Epithelial cell of proximal tubule (primary cell): ENCODE measurements at regions not wholly inside any gene's neighbourhood (a gene's known extent, or its start where the extent isn't known, plus 50 kb on each side); places are given as distances from the start of the nearest gene placed in this dataset.

ENCODE experiments used
- DNase-seq: peaks from one replicate; pipeline ENCODE4 v3.0.0-alpha.2; 2011; ENCODE audit warnings: low read depth
- H3K4me3 ChIP-seq: 2 replicates; pipeline ENCODE4 v1.5.1; 2011; ENCODE audit warnings: low read depth, mild to moderate bottlenecking, low read length
- CTCF ChIP-seq: conservative IDR thresholded peaks from 2 replicates; pipeline ENCODE4 v1.5.1; 2012; ENCODE audit warnings: low read depth, mild to moderate bottlenecking, low read length

DNA sequence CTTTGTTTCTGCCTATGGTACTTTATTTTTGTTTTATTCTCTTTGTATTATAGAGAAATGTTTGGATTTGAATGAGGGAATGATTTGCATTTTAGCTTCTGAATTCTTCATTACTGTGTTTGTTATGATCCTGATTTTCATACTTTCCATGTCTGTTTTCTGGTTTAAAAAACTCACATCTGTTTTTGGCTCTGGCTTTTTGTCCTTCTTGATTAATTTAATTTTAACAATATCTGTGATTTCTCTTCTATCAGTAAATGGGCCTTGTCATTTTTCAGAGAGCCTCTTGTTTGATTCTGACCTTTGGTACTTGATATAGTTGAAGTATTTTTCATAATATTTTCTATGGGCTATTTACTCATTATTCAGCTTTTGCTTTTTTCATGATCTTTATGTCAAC lies 341.6 kb upstream of the HAND2 start:
- no peak for DNase-seq
- no peak for TF ChIP-seq CTCF
- no peak overlapping the region for H3K4me3 ChIP-seq

DNA sequence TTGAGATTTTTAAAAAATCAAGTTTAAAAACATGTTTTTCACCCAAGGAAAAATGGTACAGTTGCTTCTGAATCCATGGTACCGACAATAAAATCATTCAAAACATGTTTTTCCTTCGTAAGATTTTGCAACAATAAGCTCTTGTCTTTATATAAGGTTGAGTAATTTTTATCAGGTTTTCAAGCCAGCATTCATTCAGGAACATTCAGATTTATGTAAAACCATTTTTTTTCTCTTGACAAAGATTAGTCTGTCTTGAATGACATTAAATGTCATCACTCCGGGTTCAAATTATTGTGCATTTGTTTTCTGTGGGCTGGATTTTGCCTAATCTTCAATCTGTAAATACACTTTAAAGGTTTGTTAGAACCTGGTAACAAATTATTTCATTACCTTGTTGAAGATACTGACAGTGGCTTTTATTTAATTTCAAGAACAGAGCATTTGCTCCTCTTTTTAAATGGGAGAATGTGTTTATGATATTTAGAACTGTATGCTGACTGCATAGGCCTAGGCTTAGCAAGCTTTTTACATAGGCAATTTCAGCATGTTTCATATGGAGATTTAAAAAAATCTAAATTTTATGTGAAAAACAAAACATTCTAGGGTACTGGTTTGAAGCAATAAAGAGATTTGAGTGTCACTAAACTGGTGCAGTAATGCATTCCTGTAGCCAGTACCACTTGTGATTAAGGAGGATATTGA lies 336.4 kb upstream of the HAND2 start:
- TF ChIP-seq CTCF: no peak
- H3K4me3 ChIP-seq: no peak overlapping the region
- DNase-seq: no peak

DNA sequence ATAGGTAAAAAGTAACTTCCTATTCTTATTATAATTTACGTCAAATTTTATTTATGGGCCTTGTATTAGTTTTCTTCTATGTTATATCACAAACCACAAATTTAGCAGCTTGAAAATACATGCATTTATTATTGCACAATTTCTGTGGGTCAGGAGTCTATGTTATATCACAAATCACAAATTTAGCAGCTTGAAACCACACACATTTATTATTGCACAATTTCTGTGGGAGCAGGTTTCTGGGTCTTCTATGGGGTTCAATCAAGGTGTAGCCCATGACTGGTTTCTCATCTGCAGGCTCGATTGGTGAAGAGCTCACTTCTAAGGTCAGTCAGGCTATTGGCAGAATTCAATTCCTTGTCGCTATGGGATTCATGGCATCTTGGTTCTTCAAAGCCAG lies 332.7 kb upstream of the HAND2 start:
- DNase-seq: no peak
- H3K4me3 ChIP-seq: no peak overlapping the region
- no peak for TF ChIP-seq CTCF

GRCh38 chr4:173860094-173860493 lies 330.1 kb upstream of the HAND2 start:
- DNase-seq: no peak
- TF ChIP-seq CTCF: no peak
- no peak overlapping the region for H3K4me3 ChIP-seq

DNA sequence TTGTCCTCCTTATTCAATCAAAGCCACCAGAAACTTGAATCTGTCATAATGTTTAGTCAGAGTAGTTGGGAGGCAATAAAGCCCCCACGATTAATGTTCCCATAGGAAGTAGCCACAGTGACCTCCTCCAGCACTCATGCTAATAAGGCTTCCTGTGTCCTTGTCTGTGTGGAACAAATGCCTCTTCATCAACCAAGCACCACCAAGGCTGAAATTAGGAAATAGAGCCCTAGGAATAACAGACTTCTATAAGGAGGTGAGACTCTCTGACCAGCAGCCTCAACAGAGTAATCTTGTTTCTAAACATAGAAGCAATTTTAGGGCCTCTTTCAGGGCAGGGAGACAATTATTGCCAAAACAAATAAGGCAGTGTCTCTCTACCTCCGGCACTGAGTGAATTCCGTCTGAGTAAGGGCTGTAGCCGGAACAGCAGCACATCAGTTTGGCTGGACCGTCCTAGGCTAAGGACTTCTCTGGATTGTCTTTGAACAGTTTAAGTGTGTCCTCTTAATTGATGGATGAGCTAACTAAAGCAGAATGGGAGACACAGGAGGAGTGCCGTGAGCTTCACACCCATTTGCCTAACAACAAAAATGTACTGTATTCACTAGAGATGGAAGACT lies 329.2 kb upstream of the HAND2 start:
- no peak for TF ChIP-seq CTCF
- no peak for DNase-seq
- no peak overlapping the region for H3K4me3 ChIP-seq

GRCh38 chr4:173858471-173858870 lies 328.4 kb upstream of the HAND2 start:
- DNase-seq: no peak
- no peak for TF ChIP-seq CTCF
- no peak overlapping the region for H3K4me3 ChIP-seq

DNA sequence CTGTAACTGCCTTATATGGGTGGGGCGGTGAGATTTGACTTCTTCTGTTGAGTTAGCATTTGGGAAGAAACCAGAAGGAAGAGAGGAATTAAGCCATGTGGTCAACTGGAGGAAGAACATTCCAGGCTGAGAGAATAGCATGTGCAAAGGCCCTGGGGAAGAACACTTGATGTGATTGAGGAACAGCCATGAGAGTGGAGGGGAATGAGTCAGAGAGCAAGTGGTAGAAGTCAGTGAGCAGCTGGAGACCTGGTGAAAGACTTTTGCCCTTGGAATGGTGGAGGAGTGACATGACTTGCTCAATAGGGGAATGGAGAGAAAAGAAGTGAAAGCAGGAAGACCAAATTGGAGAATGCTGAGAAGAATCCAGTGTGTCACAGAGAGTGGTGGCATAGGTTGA lies 327.8 kb upstream of the HAND2 start:
- no peak for DNase-seq
- H3K4me3 ChIP-seq: no peak overlapping the region
- no peak for TF ChIP-seq CTCF
